Neural progenitor cell (in vitro differentiated cells): ENCODE measurements at regions not wholly inside any gene's neighbourhood (a gene's known extent, or its start where the extent isn't known, plus 50 kb on each side); places are given as distances from the start of the nearest gene placed in this dataset.

ENCODE experiments used
- DNase-seq: peaks from one replicate; pipeline ENCODE4 v3.0.0-alpha.2; 2016; ENCODE audit warnings: low spot score
- H2AFZ ChIP-seq: fragments of 200-600 bp; sonication (generic); replicated peaks from 2 replicates; pipeline ENCODE4 v1.6.1; 2016; ENCODE audit warnings: antibody characterized with exemption
- H3F3A ChIP-seq: fragments of 200-600 bp; sonication (generic); 2 replicates; pipeline ENCODE4 v1.6.1; 2016; ENCODE audit warnings: antibody characterized with exemption, low read depth
- H3K27ac ChIP-seq: fragments of 200-600 bp; sonication (generic); 2 replicates; pipeline ENCODE4 v1.5.1; 2016; ENCODE audit warnings: mild to moderate bottlenecking
- H3K27me3 ChIP-seq: fragments of 200-600 bp; sonication (generic); 2 replicates; pipeline ENCODE4 v1.6.1; 2016; ENCODE audit warnings: mild to moderate bottlenecking, moderate library complexity
- H3K36me3 ChIP-seq: fragments of 200-600 bp; sonication (generic); 2 replicates; pipeline ENCODE4 v1.5.1; 2016
- H3K4me1 ChIP-seq: fragments of 200-600 bp; sonication (generic); 2 replicates; pipeline ENCODE4 v1.6.1; 2016; ENCODE audit warnings: mixed run types
- H3K4me2 ChIP-seq: fragments of 200-600 bp; sonication (generic); 2 replicates; pipeline ENCODE4 v1.6.1; 2016
- H3K4me3 ChIP-seq: fragments of 200-600 bp; sonication (generic); 2 replicates; pipeline ENCODE4 v1.5.1; 2016
- H3K79me2 ChIP-seq: fragments of 200-600 bp; sonication (generic); 2 replicates; pipeline ENCODE4 v1.6.1; 2016; ENCODE audit warnings: low read depth
- H3K9ac ChIP-seq: fragments of 200-600 bp; sonication (generic); 2 replicates; pipeline ENCODE4 v1.6.1; 2016
- H3K9me3 ChIP-seq: fragments of 200-600 bp; sonication (generic); 2 replicates; pipeline ENCODE4 v1.5.1; 2016; ENCODE audit warnings: low read depth
- H4K20me1 ChIP-seq: fragments of 200-600 bp; sonication (generic); 2 replicates; pipeline ENCODE4 v1.6.1; 2016; ENCODE audit warnings: low read depth
- H3K27ac Mint-ChIP-seq: 3 replicates; pipeline ENCODE4 v1.8.0; 2021; ENCODE audit warnings: mixed read lengths
- H3K27me3 Mint-ChIP-seq: 2 replicates; pipeline ENCODE4 v1.8.0; 2022; ENCODE audit warnings: low read depth, mild to moderate bottlenecking, inconsistent platforms, moderate library complexity, mixed read lengths; ENCODE audit not compliant: insufficient read depth
- H3K36me3 Mint-ChIP-seq: 3 replicates; pipeline ENCODE4 v1.8.0; 2021; ENCODE audit warnings: mixed read lengths
- H3K4me1 Mint-ChIP-seq: 3 replicates; pipeline ENCODE4 v1.8.0; 2021; ENCODE audit warnings: mixed read lengths
- H3K4me3 Mint-ChIP-seq: 3 replicates; pipeline ENCODE4 v1.8.0; 2021; ENCODE audit warnings: mild to moderate bottlenecking, moderate library complexity, mixed read lengths
- H3K9me3 Mint-ChIP-seq: 3 replicates; pipeline ENCODE4 v1.8.0; 2020; ENCODE audit warnings: mixed read lengths
- CTCF ChIP-seq: fragments of 200-600 bp; sonication (generic); IDR thresholded peaks from 2 replicates; pipeline ENCODE4 v1.5.1; 2017; ENCODE audit warnings: antibody characterized with exemption, mild to moderate bottlenecking
- EZH2 ChIP-seq: fragments of 200-600 bp; sonication (generic); IDR thresholded peaks from 2 replicates; pipeline ENCODE4 v1.6.1; 2017; ENCODE audit warnings: antibody characterized with exemption, mild to moderate bottlenecking, moderate library complexity
- EZH2phosphoT487 ChIP-seq: fragments of 200-600 bp; sonication (generic); IDR thresholded peaks from 2 replicates; pipeline ENCODE4 v1.6.1; 2017; ENCODE audit warnings: antibody characterized with exemption

GRCh38 chr9:2525147-2525546, 96.4 kb upstream of the VLDLR start:
- Histone ChIP-seq H3K36me3 (no peaks in the 10 kb centered on the region), H3F3A (no peaks in the 10 kb centered on the region), H3K4me3 (no peak overlapping the region), H4K20me1 (no peaks in the 10 kb centered on the region), H3K9ac (no peak overlapping the region), H3K9me3 (no peaks in the 10 kb centered on the region), H3K27ac (no peak overlapping the region), H3K4me2 (no peak overlapping the region), H3K27me3 (no peaks in the 10 kb centered on the region), H3K79me2 (no peaks in the 10 kb centered on the region), H3K4me1 (no peaks in the 10 kb centered on the region), H2AFZ (no peak overlapping the region)
- no peak overlapping the region for H3K4me3 Mint-ChIP-seq
- DNase-seq, result no peak
- H3K27ac Mint-ChIP-seq, result no peak overlapping the region
- no peaks in the 10 kb centered on the region for H3K27me3 Mint-ChIP-seq
- peaks cover under 1% of the 10 kb centered on the region for H3K9me3 Mint-ChIP-seq
- peaks cover 3% of the 10 kb centered on the region for H3K4me1 Mint-ChIP-seq
- TF ChIP-seq EZH2phosphoT487, result no peak
- no peak for TF ChIP-seq CTCF
- no peak for TF ChIP-seq EZH2
- H3K36me3 Mint-ChIP-seq, result no peaks in the 10 kb centered on the region

- Mint-ChIP-seq H3K9me3 (no peaks in the 10 kb centered on the region), H3K4me1 (peaks cover 3% of the 10 kb centered on the region), H3K27me3 (no peaks in the 10 kb centered on the region), H3K27ac (no peak overlapping the region), H3K36me3 (no peaks in the 10 kb centered on the region), H3K4me3 (no peak overlapping the region)
- no peak overlapping the region for H3K4me2 ChIP-seq
- H3K27me3 ChIP-seq, result no peaks in the 10 kb centered on the region
- DNase-seq, result no peak
- no peaks in the 10 kb centered on the region for H3F3A ChIP-seq
- no peak overlapping the region for H3K9ac ChIP-seq
- no peaks in the 10 kb centered on the region for H3K36me3 ChIP-seq
- no peak overlapping the region for H3K4me3 ChIP-seq
- H3K9me3 ChIP-seq, result no peaks in the 10 kb centered on the region
- no peaks in the 10 kb centered on the region for H3K79me2 ChIP-seq
- H3K27ac ChIP-seq, result no peak overlapping the region
- TF ChIP-seq CTCF, result no peak
- TF ChIP-seq EZH2phosphoT487, result no peak
- TF ChIP-seq EZH2, result no peak
- no peaks in the 10 kb centered on the region for H3K4me1 ChIP-seq
- H2AFZ ChIP-seq, result no peak overlapping the region
- no peaks in the 10 kb centered on the region for H4K20me1 ChIP-seq
Observed at GRCh38 chr9:2526071-2526828, 95.3 kb upstream of the VLDLR start.

GRCh38 chr9:2531481-2531880, 90.1 kb upstream of the VLDLR start:
- Histone ChIP-seq H3K9me3 (no peaks in the 10 kb centered on the region), H3F3A (no peaks in the 10 kb centered on the region), H3K36me3 (no peaks in the 10 kb centered on the region), H3K9ac (no peak overlapping the region), H3K27me3 (no peaks in the 10 kb centered on the region), H3K27ac (no peak overlapping the region), H4K20me1 (no peaks in the 10 kb centered on the region), H3K79me2 (no peaks in the 10 kb centered on the region), H3K4me2 (no peak overlapping the region), H3K4me3 (no peak overlapping the region), H3K4me1 (no peaks in the 10 kb centered on the region), H2AFZ (no peak overlapping the region)
- Mint-ChIP-seq H3K4me1 (no peaks in the 10 kb centered on the region), H3K27me3 (peaks cover 2% of the 10 kb centered on the region), H3K4me3 (no peak overlapping the region), H3K27ac (no peak overlapping the region), H3K9me3 (no peaks in the 10 kb centered on the region), H3K36me3 (no peaks in the 10 kb centered on the region)
- TF ChIP-seq EZH2 (no peak), EZH2phosphoT487 (no peak), CTCF (no peak)
- no peak for DNase-seq
